Endothelial cell of umbilical vein (primary cell): ENCODE measurements at regions not wholly inside any gene's neighbourhood (a gene's known extent, or its start where the extent isn't known, plus 50 kb on each side); places are given as distances from the start of the nearest gene placed in this dataset.

ENCODE experiments used
- BruUV-seq: library from RNA; stranded (reverse); fragments of 400-500 nt; replicated peaks from 2 replicates; lab custom pipeline; 2021; lab: Mats Ljungman, UMichigan
- CTCF ChIA-PET: fragments of 300-600, 350-600 bp; sonication (Branson Sonifier 250); formaldehyde crosslinking; loops from one replicate; lab custom pipeline; 2021; ENCODE audit warnings: antibody characterized with exemption, inconsistent platforms; lab: Charles Lee
- POLR2A ChIA-PET: fragments of 300-600, 350-600 bp; sonication (Branson Sonifier 250); formaldehyde crosslinking; loops from one replicate; lab custom pipeline; 2021; ENCODE audit warnings: antibody characterized with exemption, inconsistent platforms; lab: Charles Lee
- DNase-seq: peaks from one replicate; pipeline ENCODE4 v3.0.0-alpha.2; 2011; ENCODE audit warnings: low read depth, low spot score
- FAIRE-seq: peaks from 2 replicates; lab custom pipeline; 2011; peaks lifted over from hg19 to GRCh38; lab: Jason Lieb, UNC
- H2AFZ ChIP-seq: 2 replicates; pipeline ENCODE4 v1.6.0; 2012; ENCODE audit warnings: low read depth, low read length, control low read depth, inconsistent platforms
- H3K27ac ChIP-seq: 2 replicates; pipeline ENCODE4 v1.5.1; 2011; ENCODE audit warnings: low read depth, mild to moderate bottlenecking, control low read depth, low read length, moderate library complexity; ENCODE audit not compliant: insufficient read depth
- H3K27me3 ChIP-seq, 2 experiments: 2 replicates each; pipeline versions ENCODE4 v1.6.0 to v1.6.1; 2011; ENCODE audit warnings: low read length in 2 of 2, mixed read lengths in 1 of 2; ENCODE audit not compliant: control insufficient read depth in 2 of 2, insufficient read depth in 2 of 2
- H3K36me3 ChIP-seq, 2 experiments: 2 replicates in 1 of 2; 3 replicates in 1 of 2; pipeline ENCODE4 v1.5.1; 2011; ENCODE audit warnings: low read length in 2 of 2, mild to moderate bottlenecking in 1 of 2, moderate library complexity in 1 of 2; ENCODE audit not compliant: control insufficient read depth in 2 of 2, insufficient read depth in 2 of 2; ENCODE audit errors: extremely low read depth in 1 of 2
- H3K4me1 ChIP-seq: 3 replicates; pipeline ENCODE4 v1.5.1; 2011; ENCODE audit warnings: mild to moderate bottlenecking, low read length; ENCODE audit not compliant: control insufficient read depth, insufficient read depth; ENCODE audit errors: extremely low read depth
- H3K4me2 ChIP-seq: 2 replicates; pipeline ENCODE4 v1.6.1; 2011; ENCODE audit warnings: low read length, control low read depth, mixed read lengths; ENCODE audit not compliant: insufficient read depth
- H3K4me3 ChIP-seq, 3 experiments: fragments of 200-600 bp in 1 of 3; sonication (generic), shearing (Covaris generic) in 1 of 3; replicated peaks in 1 of 3; 2 replicates each; pipeline ENCODE4 v1.5.1; 2011 to 2016; ENCODE audit warnings: control low read depth in 3 of 3, low read length in 3 of 3, mild to moderate bottlenecking in 2 of 3, inconsistent platforms in 1 of 3, low read depth in 1 of 3, moderate library complexity in 1 of 3; ENCODE audit not compliant: insufficient read depth in 1 of 3
- H3K79me2 ChIP-seq: 2 replicates; pipeline ENCODE4 v1.6.0; 2012; ENCODE audit warnings: low read length, inconsistent platforms; ENCODE audit not compliant: control insufficient read depth, insufficient read depth
- H3K9ac ChIP-seq: replicated peaks from 2 replicates; pipeline ENCODE3; 2011; ENCODE audit warnings: low read length, control low read depth; ENCODE audit not compliant: insufficient read depth; ENCODE audit errors: extremely low read depth
- H3K9me1 ChIP-seq: replicated peaks from 3 replicates; pipeline ENCODE4 v1.6.0; 2011; ENCODE audit warnings: mild to moderate bottlenecking, low read length; ENCODE audit not compliant: control insufficient read depth, insufficient read depth; ENCODE audit errors: extremely low read depth
- H3K9me3 ChIP-seq: replicated peaks from 2 replicates; pipeline ENCODE4 v1.5.1; 2012; ENCODE audit warnings: low read length, inconsistent platforms; ENCODE audit not compliant: control insufficient read depth, insufficient read depth
- H4K20me1 ChIP-seq: replicated peaks from 2 replicates; pipeline ENCODE3; 2011; ENCODE audit warnings: mild to moderate bottlenecking, low read length; ENCODE audit not compliant: control insufficient read depth, insufficient read depth; ENCODE audit errors: extremely low read depth
- EZH2 ChIP-seq: IDR thresholded peaks from 2 replicates; pipeline ENCODE4 v1.6.1; 2012; ENCODE audit warnings: borderline replicate concordance, low read depth, mild to moderate bottlenecking, moderate library complexity, low read length, inconsistent platforms; ENCODE audit not compliant: severe bottlenecking
- FOS ChIP-seq: IDR thresholded peaks from 2 replicates; pipeline ENCODE4 v1.6.1; 2011; ENCODE audit warnings: mild to moderate bottlenecking, low read length, moderate library complexity, borderline replicate concordance; ENCODE audit not compliant: insufficient read depth
- GATA2 ChIP-seq: IDR thresholded peaks from 2 replicates; pipeline ENCODE4 v1.7.0; 2011; ENCODE audit warnings: low read depth, mild to moderate bottlenecking, moderate library complexity, mixed read lengths, low read length; ENCODE audit not compliant: insufficient read length, insufficient read depth
- JUN ChIP-seq: IDR thresholded peaks from 2 replicates; pipeline ENCODE4 v1.6.1; 2011; ENCODE audit warnings: borderline replicate concordance, low read depth; ENCODE audit not compliant: insufficient read length, insufficient read depth
- MYC ChIP-seq: IDR thresholded peaks from one replicate; pipeline ENCODE4 v1.6.1; 2011; ENCODE audit warnings: mild to moderate bottlenecking, low read depth, low read length
- POLR2A ChIP-seq: IDR thresholded peaks from 2 replicates; pipeline ENCODE4 v1.6.1; 2012; ENCODE audit warnings: low read depth, mild to moderate bottlenecking, control low read depth, low read length
- POLR2AphosphoS5 ChIP-seq: IDR thresholded peaks from 2 replicates; pipeline ENCODE4 v1.6.1; 2012; ENCODE audit warnings: low read depth, mild to moderate bottlenecking, control low read depth, low read length, moderate library complexity; ENCODE audit not compliant: insufficient read depth
- dilution Hi-C: fragments of 300-500 bp; cut with MboI; formaldehyde crosslinking; loops from one replicate; pipeline ENCODE4 v1.15.0; 2019; ENCODE audit warnings: low sequenced_read_pairs; ENCODE audit not compliant: extremely low pct_ligation_motif_present
- intact Hi-C: fragments of 100-400 bp; cut with micrococcal nuclease; formaldehyde crosslinking; loops from one replicate; pipeline ENCODE4 v1.10.0; 2022
- TF ChIP-seq, protein P1 (sequence below): IDR thresholded peaks from 2 replicates; pipeline ENCODE4 v1.6.1; 2011; ENCODE audit not compliant: insufficient read depth, insufficient read length
- TF ChIP-seq, protein P2 (sequence below), 2 donors: IDR thresholded peaks; 1 replicate in 1 of 2; 2 replicates in 1 of 2; pipeline ENCODE4 v1.5.1; 2011; ENCODE audit warnings: low read length in 2 of 2, mild to moderate bottlenecking in 2 of 2, moderate library complexity in 2 of 2, control low read depth in 1 of 2, inconsistent platforms in 1 of 2, low read depth in 1 of 2; ENCODE audit not compliant: insufficient read depth in 1 of 2; ENCODE audit errors: extremely low read depth in 1 of 2

- POLR2A ChIA-PET, result no interaction called here
- no TSS peak for BruUV-seq
- Histone ChIP-seq H3K9me3 (no peaks in the 10 kb centered on the region), H3K9ac (no peak overlapping the region), H3K79me2 (no peaks in the 10 kb centered on the region), H3K27ac (no peak overlapping the region), H4K20me1 (no peaks in the 10 kb centered on the region), H3K27me3 (no peaks in the 10 kb centered on the region), H3K9me1 (no peaks in the 10 kb centered on the region), H3K4me1 (no peaks in the 10 kb centered on the region), H3K4me3 (no peak overlapping the region), H2AFZ (no peak overlapping the region), H3K4me2 (no peak overlapping the region), H3K36me3 (no peaks in the 10 kb centered on the region)
- no peak for DNase-seq
- dilution Hi-C loops (no loop called here), intact Hi-C loops (no loop called here)
- FAIRE-seq, result no peak
- TF ChIP-seq GATA2, result no peak
- TF ChIP-seq EZH2, result no peak
- no peak for TF ChIP-seq POLR2AphosphoS5
- TF ChIP-seq JUN, result no peak
- TF ChIP-seq MYC, result no peak
- TF ChIP-seq, protein P1, sequence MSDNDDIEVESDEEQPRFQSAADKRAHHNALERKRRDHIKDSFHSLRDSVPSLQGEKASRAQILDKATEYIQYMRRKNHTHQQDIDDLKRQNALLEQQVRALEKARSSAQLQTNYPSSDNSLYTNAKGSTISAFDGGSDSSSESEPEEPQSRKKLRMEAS, result no peak
- TF ChIP-seq, protein P2, sequence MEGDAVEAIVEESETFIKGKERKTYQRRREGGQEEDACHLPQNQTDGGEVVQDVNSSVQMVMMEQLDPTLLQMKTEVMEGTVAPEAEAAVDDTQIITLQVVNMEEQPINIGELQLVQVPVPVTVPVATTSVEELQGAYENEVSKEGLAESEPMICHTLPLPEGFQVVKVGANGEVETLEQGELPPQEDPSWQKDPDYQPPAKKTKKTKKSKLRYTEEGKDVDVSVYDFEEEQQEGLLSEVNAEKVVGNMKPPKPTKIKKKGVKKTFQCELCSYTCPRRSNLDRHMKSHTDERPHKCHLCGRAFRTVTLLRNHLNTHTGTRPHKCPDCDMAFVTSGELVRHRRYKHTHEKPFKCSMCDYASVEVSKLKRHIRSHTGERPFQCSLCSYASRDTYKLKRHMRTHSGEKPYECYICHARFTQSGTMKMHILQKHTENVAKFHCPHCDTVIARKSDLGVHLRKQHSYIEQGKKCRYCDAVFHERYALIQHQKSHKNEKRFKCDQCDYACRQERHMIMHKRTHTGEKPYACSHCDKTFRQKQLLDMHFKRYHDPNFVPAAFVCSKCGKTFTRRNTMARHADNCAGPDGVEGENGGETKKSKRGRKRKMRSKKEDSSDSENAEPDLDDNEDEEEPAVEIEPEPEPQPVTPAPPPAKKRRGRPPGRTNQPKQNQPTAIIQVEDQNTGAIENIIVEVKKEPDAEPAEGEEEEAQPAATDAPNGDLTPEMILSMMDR (IDR thresholded peaks at IDR 0.05; ENCODE audit: extremely low read depth in 1 of 2, insufficient read depth in 1 of 2, low read depth in 1 of 2, low read length in 2 of 2), result no peak
- TF ChIP-seq FOS, result no peak
- no peak for TF ChIP-seq POLR2A
- CTCF ChIA-PET, result no interaction called here
Measured at GRCh38 chr1:184319879-184320278, 67.0 kb upstream of the C1orf21 start.
